Ovary (tissue), 7 donors: ENCODE measurements at regions not wholly inside any gene's neighbourhood (a gene's known extent, or its start where the extent isn't known, plus 50 kb on each side); places are given as distances from the start of the nearest gene placed in this dataset.

Source experiments
- DNase-seq, 5 donors: peaks; one replicate each; pipeline ENCODE4 v3.0.0-alpha.2; 2019 to 2020
- H3K27ac ChIP-seq, 2 donors: fragments of 200-600 bp; one replicate each; pipeline versions ENCODE4 v1.5.1 to v1.8.0; 2019 to 2022
- H3K27me3 ChIP-seq: fragments of 200-600 bp; one replicate; pipeline ENCODE4 v1.8.0; 2022
- H3K36me3 ChIP-seq: fragments of 200-600 bp; sonication (generic); one replicate; pipeline ENCODE4 v1.5.1; 2019
- H3K4me1 ChIP-seq: one replicate; pipeline ENCODE4 v1.8.1; 2013; ENCODE audit warnings: mild to moderate bottlenecking, moderate library complexity; ENCODE audit not compliant: insufficient read depth
- H3K4me3 ChIP-seq: fragments of 200-600 bp; sonication (generic); one replicate; pipeline ENCODE4 v1.5.1; 2017
- H3K9me3 ChIP-seq, 2 donors: fragments of 200-600 bp in 1 of 2; sonication (generic) in 1 of 2; one replicate each; pipeline versions ENCODE4 v1.5.1 to v1.8.1; 2013 to 2019; ENCODE audit warnings: mild to moderate bottlenecking in 1 of 2, moderate library complexity in 1 of 2
- EP300 ChIP-seq: sonication (generic); formaldehyde crosslinking; IDR thresholded peaks from one replicate; pipeline ENCODE4 v1.6.1; 2017; ENCODE audit warnings: antibody characterized with exemption
- POLR2A ChIP-seq: fragments of 450-650 bp; IDR thresholded peaks from one replicate; pipeline ENCODE4 v1.6.1; 2017; ENCODE audit warnings: antibody characterized with exemption, mild to moderate bottlenecking, moderate library complexity
- WGBS, 3 donors: extraction: QIAGEN DNeasy Blood & Tissue Kit in 1 of 3; methylation state at CpG; one replicate each; pipeline versions ENCODE4 v1.1.5 to v1.1.7; 2013 to 2017; 5-methylcytosine and 5-hydroxymethylcytosine counted together
- intact Hi-C, 4 donors: fragments of 100-400 bp; cut with DNase I; formaldehyde crosslinking; loops; one replicate each; pipeline versions ENCODE4 v1.11.0 to v1.15.1; 2022 to 2023
- TF ChIP-seq, protein P1 (sequence below), 3 donors: fragments of 450-650 bp in 2 of 3; fragments of 200-600 bp in 1 of 3; IDR thresholded peaks; one replicate each; pipeline versions ENCODE4 v1.5.1 to v1.8.0; 2016 to 2022; ENCODE audit warnings: antibody characterized with exemption in 3 of 3, mild to moderate bottlenecking in 1 of 3
- donor health status: DM: no; HTN: no; CAD: no; lungs with moderate emphysema.
- donor health status: DM: no; HTN: no; CAD: no.
- donor health status: Bipolar disorder and iron deficiency.
- donor health status: DM: no; HTN: no; CAD: no.
- donor health status: DM: yes; HTN: yes; CAD: no.

GRCh38 chr4:132506568-132506967 lies 642.5 kb upstream of the PCDH10 start:
- no peak overlapping the region for H3K4me3 ChIP-seq
- H3K4me1 ChIP-seq, result no peaks in the 10 kb centered on the region
- H3K9me3 ChIP-seq, result no peaks in the 10 kb centered on the region
- WGBS, 3 donors, result 91 to 96% (median 91%) methylated on average over 2 of the region's 2 CpGs
- no peaks in the 10 kb centered on the region for H3K36me3 ChIP-seq
- DNase-seq, result no peak
- no peak overlapping the region for H3K27ac ChIP-seq
- no peaks in the 10 kb centered on the region for H3K27me3 ChIP-seq
- intact Hi-C loops, result no loop called here
- TF ChIP-seq POLR2A, result no peak
- TF ChIP-seq, protein P1, sequence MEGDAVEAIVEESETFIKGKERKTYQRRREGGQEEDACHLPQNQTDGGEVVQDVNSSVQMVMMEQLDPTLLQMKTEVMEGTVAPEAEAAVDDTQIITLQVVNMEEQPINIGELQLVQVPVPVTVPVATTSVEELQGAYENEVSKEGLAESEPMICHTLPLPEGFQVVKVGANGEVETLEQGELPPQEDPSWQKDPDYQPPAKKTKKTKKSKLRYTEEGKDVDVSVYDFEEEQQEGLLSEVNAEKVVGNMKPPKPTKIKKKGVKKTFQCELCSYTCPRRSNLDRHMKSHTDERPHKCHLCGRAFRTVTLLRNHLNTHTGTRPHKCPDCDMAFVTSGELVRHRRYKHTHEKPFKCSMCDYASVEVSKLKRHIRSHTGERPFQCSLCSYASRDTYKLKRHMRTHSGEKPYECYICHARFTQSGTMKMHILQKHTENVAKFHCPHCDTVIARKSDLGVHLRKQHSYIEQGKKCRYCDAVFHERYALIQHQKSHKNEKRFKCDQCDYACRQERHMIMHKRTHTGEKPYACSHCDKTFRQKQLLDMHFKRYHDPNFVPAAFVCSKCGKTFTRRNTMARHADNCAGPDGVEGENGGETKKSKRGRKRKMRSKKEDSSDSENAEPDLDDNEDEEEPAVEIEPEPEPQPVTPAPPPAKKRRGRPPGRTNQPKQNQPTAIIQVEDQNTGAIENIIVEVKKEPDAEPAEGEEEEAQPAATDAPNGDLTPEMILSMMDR (IDR thresholded peaks at IDR 0.05), result no peak
- no peak for TF ChIP-seq EP300

GRCh38 chr4:132513491-132513890 lies 635.6 kb upstream of the PCDH10 start:
- no peak overlapping the region for H3K4me3 ChIP-seq
- no peaks in the 10 kb centered on the region for H3K27me3 ChIP-seq
- 29 to 36% (median 30%) methylated on average over 2 of the region's 2 CpGs for WGBS, 3 donors
- DNase-seq, result no peak
- no peaks in the 10 kb centered on the region for H3K36me3 ChIP-seq
- no peak overlapping the region for H3K27ac ChIP-seq
- H3K4me1 ChIP-seq, result no peaks in the 10 kb centered on the region
- TF ChIP-seq, protein P1 (IDR thresholded peaks at IDR 0.05), result no peak
- TF ChIP-seq POLR2A, result no peak
- TF ChIP-seq EP300, result no peak
- intact Hi-C loops, result no loop called here
- H3K9me3 ChIP-seq, result no peaks in the 10 kb centered on the region

DNA sequence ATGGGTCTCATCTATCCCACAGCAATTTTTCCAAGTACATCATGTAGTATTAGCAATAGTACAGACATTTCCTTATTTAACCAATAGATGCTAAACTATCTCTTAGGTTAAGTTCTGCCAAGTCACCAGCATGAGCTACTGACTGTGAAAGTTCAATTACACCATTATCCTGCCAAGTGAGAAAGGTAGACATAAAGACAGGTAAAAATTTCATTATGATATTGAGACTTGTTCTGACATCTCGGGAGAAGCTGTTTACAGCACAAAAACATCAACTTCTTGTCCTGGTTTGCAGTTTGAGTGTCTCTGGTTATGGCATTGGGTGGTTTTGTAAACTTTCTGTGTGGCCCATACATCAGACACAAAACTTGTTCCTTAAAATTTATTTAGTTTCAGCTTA lies 622.4 kb upstream of the PCDH10 start:
- Histone ChIP-seq H3K9me3 (no peaks in the 10 kb centered on the region), H3K36me3 (no peaks in the 10 kb centered on the region), H3K4me1 (no peaks in the 10 kb centered on the region), H3K4me3 (no peak overlapping the region), H3K27me3 (no peaks in the 10 kb centered on the region), H3K27ac (no peak overlapping the region)
- 61 to 81% (median 77%) methylated on average over 1 of the region's 1 CpG for WGBS, 3 donors
- intact Hi-C loops, result no loop called here
- no peak for DNase-seq
- TF ChIP-seq EP300 (no peak), POLR2A (no peak)
- TF ChIP-seq, protein P1 (IDR thresholded peaks at IDR 0.05), result no peak

DNA sequence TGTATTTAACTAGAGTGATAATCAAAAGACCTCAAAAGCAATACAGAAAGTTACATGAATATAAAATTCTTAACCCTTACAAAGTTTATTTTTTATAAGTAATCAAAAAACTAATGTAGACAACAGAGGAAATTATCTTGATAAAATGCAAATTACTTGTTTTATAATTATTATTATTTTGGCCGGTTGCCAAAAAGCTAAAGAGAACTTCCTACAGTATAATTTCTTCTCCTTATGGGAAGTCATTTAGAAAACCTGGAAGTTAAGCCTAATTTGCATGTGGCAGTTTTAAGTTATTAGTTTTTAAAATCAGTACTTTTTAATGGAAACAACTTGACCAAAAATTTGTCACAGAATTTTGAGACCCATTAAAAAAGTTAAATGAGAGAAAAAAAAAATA lies 621.3 kb upstream of the PCDH10 start:
- intact Hi-C loops, result no loop called here
- Histone ChIP-seq H3K27ac (no peak overlapping the region), H3K4me1 (no peaks in the 10 kb centered on the region), H3K36me3 (no peaks in the 10 kb centered on the region), H3K4me3 (no peak overlapping the region), H3K9me3 (no peaks in the 10 kb centered on the region), H3K27me3 (no peaks in the 10 kb centered on the region)
- no peak for DNase-seq
- WGBS, 3 donors, result 45 to 51% (median 46%) methylated on average over 1 of the region's 1 CpG
- no peak for TF ChIP-seq POLR2A
- TF ChIP-seq, protein P1 (IDR thresholded peaks at IDR 0.05), result no peak
- TF ChIP-seq EP300, result no peak

GRCh38 chr4:132530861-132531260 lies 618.2 kb upstream of the PCDH10 start:
- Histone ChIP-seq H3K4me1 (no peaks in the 10 kb centered on the region), H3K36me3 (no peaks in the 10 kb centered on the region), H3K27ac (no peak overlapping the region), H3K27me3 (no peaks in the 10 kb centered on the region), H3K9me3 (no peaks in the 10 kb centered on the region), H3K4me3 (no peak overlapping the region)
- intact Hi-C loops, result no loop called here
- 27 to 42% (median 31%) methylated on average over 2 of the region's 2 CpGs for WGBS, 3 donors
- TF ChIP-seq POLR2A (no peak), EP300 (no peak)
- TF ChIP-seq, protein P1 (IDR thresholded peaks at IDR 0.05), result no peak
- no peak for DNase-seq
